SK-N-MC (cell line): ENCODE measurements at regions not wholly inside any gene's neighbourhood (a gene's known extent, or its start where the extent isn't known, plus 50 kb on each side); places are given as distances from the start of the nearest gene placed in this dataset.
"Not testable (repeated sequence)": the region's sequence is repeated elsewhere in the genome, so short reads cannot be mapped to it uniquely, and the experiment has no call there.

Experiments used
- DNase-seq: peaks from one replicate; pipeline ENCODE4 v3.0.0-alpha.2; 2011; ENCODE audit warnings: low read depth, low spot score
- H3K27ac ChIP-seq: fragments of 200-600 bp; sonication (generic); 2 replicates; pipeline ENCODE4 v1.5.1; 2016; ENCODE audit warnings: mixed run types
- H3K36me3 ChIP-seq: fragments of 200-600 bp; sonication (generic); 2 replicates; pipeline ENCODE4 v1.6.1; 2017; ENCODE audit warnings: antibody characterized with exemption, low read length, mixed read lengths; ENCODE audit not compliant: insufficient read depth
- H3K4me3 ChIP-seq: fragments of 200-600 bp; sonication (generic); 2 replicates; pipeline ENCODE4 v1.5.1; 2016
- H3K9ac ChIP-seq: fragments of 200-600 bp; sonication (generic); 2 replicates; pipeline ENCODE4 v1.8.0; 2017; ENCODE audit warnings: mixed run types, mixed read lengths; ENCODE audit not compliant: insufficient read length
- H3K9me3 ChIP-seq: fragments of 200-600 bp; sonication (generic); 2 replicates; pipeline ENCODE4 v1.6.1; 2017; ENCODE audit warnings: low read depth, mild to moderate bottlenecking, antibody characterized with exemption, low read length, moderate library complexity, mixed read lengths
- EZH2 ChIP-seq: fragments of 200-600 bp; sonication (generic); IDR thresholded peaks from one replicate; pipeline ENCODE4 v1.6.1; 2017; ENCODE audit warnings: antibody characterized with exemption
- FOXP2 ChIP-seq: optimal IDR thresholded peaks from 2 replicates; pipeline ENCODE3; 2011; ENCODE audit warnings: mild to moderate bottlenecking, moderate library complexity; ENCODE audit not compliant: insufficient read depth; ENCODE audit errors: extremely low read length, control extremely low read depth
- POLR2AphosphoS5 ChIP-seq: IDR thresholded peaks from 2 replicates; pipeline ENCODE4 v1.6.1; 2012; ENCODE audit warnings: mild to moderate bottlenecking, low read depth, low read length, borderline replicate concordance

DNA sequence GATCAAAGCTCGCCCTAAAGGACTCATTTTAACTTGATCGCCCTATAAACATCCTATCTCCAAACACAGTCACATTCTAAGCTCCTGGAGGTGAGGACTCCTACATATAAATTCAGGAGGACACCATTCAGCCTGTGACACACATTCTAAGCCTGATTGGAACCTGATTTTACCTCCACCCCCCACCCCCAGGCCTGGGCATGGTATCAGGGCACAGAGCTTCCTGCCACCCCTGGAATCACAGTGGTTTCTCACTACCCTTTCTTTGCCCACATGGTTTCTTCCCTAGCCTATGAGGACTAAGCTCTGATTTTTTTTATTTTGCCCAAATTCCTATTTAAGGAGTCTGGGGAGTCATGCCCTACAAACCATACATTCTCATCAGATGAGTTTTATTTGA is 428.1 kb upstream of the ID2 start:
- Histone ChIP-seq H3K4me3 (no peak overlapping the region), H3K27ac (no peak overlapping the region), H3K9me3 (peaks cover 3% of the 10 kb centered on the region; the same call in 1 of the 2 replicates), H3K9ac (no peak overlapping the region), H3K36me3 (no peaks in the 10 kb centered on the region)
- no peak for TF ChIP-seq POLR2AphosphoS5
- no peak for TF ChIP-seq FOXP2
- no peak for TF ChIP-seq EZH2
- DNase-seq = no peak

DNA sequence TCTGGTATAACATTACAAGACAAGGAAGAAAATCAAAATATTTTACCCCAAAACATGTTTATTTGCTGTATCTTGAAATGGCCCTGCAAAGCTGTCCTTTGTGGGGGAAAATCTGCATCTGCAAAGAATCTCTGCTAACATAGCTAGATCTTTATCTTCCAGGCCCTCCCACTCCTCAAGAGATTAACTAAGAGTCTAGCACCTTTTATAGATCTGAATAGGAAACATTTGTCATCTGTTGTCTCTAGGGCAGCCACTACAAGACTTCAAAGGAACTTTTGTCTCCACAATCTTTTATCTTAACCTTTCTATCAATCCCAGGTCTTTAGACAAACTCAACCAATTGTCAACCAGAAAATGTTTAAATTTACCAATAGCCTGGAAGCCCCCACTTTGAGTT is 427.6 kb upstream of the ID2 start:
- DNase-seq, H3K27ac ChIP-seq, H3K9ac ChIP-seq, H3K9me3 ChIP-seq, H3K4me3 ChIP-seq, H3K36me3 ChIP-seq: not testable (repeated sequence)

- H3K4me3 ChIP-seq = no peak overlapping the region
- H3K27ac ChIP-seq = no peak overlapping the region
- H3K9me3 ChIP-seq = peaks cover under 1% of the 10 kb centered on the region; the same call in 1 of the 2 replicates
- no peak overlapping the region for H3K9ac ChIP-seq
- no peak for DNase-seq
- TF ChIP-seq EZH2 = no peak
- TF ChIP-seq POLR2AphosphoS5 = no peak
- TF ChIP-seq FOXP2 = no peak
- no peaks in the 10 kb centered on the region for H3K36me3 ChIP-seq
Observed at GRCh38 chr2:8254791-8255447, 426.9 kb upstream of the ID2 start.

DNA sequence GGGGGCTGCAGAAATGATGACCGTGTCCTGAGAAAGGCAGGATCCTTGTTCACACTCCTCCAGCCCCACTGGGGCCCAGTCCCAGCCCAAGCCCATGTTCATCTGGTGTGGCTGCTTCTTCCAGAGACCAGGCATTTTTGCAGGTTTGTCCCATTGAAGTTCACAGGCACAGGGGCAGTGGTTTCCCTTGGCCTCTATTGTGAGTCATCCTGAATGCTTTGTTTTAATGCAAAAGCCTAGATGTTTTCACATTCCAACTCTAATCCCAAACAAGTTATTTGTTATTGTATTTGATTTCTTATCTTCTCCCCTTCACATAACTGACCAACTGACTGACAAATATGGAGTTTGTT is 426.4 kb upstream of the ID2 start:
- no peaks in the 10 kb centered on the region for H3K36me3 ChIP-seq
- H3K27ac ChIP-seq = no peak overlapping the region
- H3K9me3 ChIP-seq = no peaks in the 10 kb centered on the region
- H3K9ac ChIP-seq = no peak overlapping the region
- TF ChIP-seq POLR2AphosphoS5 = no peak
- H3K4me3 ChIP-seq = no peak overlapping the region
- no peak for DNase-seq

DNA sequence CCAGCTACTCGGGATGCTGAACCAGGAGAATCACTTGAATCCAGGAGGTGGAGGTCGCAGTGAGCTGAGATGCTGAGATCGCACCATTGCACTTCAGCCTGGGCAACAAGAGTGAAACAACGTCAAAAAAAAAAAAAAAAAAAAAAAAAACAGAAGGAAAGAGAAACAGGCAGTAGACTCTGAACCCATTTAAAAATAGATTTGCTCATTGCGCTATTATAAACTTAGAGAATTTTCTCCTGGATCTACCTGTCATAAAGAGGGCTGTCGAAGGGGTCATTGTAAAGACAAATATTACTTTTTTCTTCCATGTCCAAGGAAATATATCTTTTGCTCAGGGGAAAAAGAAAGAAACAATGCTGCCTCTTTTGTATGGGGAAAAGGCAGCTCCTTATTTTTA is 425.0 kb upstream of the ID2 start:
- no peak overlapping the region for H3K9ac ChIP-seq
- H3K9me3 ChIP-seq = no peaks in the 10 kb centered on the region
- H3K27ac ChIP-seq = no peak overlapping the region
- TF ChIP-seq EZH2 = no peak
- no peak for TF ChIP-seq POLR2AphosphoS5
- TF ChIP-seq FOXP2 = no peak
- H3K36me3 ChIP-seq = no peaks in the 10 kb centered on the region
- no peak for DNase-seq
- H3K4me3 ChIP-seq = no peak overlapping the region

- Histone ChIP-seq H3K9me3 (no peaks in the 10 kb centered on the region), H3K27ac (no peak overlapping the region), H3K9ac (no peak overlapping the region), H3K4me3 (no peak overlapping the region), H3K36me3 (no peaks in the 10 kb centered on the region)
- DNase-seq = no peak
- no peak for TF ChIP-seq FOXP2
Observed at GRCh38 chr2:8257502-8257901, 424.4 kb upstream of the ID2 start.

- no peak overlapping the region for H3K9ac ChIP-seq
- no peak overlapping the region for H3K27ac ChIP-seq
- TF ChIP-seq FOXP2 (no peak), POLR2AphosphoS5 (no peak), EZH2 (no peak)
- H3K36me3 ChIP-seq = no peaks in the 10 kb centered on the region
- DNase-seq = no peak
- no peak overlapping the region for H3K4me3 ChIP-seq
- H3K9me3 ChIP-seq = no peaks in the 10 kb centered on the region
Observed at GRCh38 chr2:8258406-8258805, 423.4 kb upstream of the ID2 start.

DNA sequence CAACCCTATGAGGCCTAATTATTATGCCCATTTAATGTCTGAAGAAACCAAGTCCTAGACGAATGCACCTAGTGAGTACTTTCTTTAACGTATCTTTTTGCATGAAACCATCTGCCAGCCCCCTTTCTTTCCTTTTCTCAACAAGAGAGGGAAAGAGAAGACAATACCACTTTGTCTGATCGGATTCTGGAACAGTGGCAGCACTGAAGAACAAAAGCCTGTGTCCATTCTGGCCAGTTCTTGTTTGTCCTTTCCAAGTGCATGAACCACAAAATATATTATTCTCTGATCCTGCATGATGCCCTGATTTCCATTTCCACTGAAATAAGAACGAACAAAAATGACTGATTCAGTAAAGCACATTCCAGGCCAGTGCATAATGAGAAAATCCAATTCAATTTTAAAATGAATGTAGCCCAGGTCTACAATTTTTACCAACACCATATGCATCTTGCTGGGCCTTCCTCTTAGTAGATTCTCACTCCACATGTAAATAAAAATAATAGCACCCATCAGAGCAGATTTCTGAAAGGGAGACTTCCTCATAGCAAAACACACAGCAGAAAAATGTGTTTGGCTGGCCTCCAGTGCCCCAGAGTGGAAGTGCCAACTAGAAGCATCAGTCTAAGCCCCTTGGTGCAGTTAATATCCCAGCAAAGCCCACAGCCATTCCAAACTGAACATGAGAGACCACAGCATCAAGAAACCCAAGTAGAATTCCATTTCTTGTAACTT is 422.6 kb upstream of the ID2 start:
- no peak overlapping the region for H3K9ac ChIP-seq
- H3K9me3 ChIP-seq = no peaks in the 10 kb centered on the region
- no peaks in the 10 kb centered on the region for H3K36me3 ChIP-seq
- H3K27ac ChIP-seq = no peak overlapping the region
- no peak for DNase-seq
- no peak overlapping the region for H3K4me3 ChIP-seq
- TF ChIP-seq FOXP2 (no peak), POLR2AphosphoS5 (no peak), EZH2 (no peak)

GRCh38 chr2:8259841-8260178 is 422.0 kb upstream of the ID2 start:
- no peak overlapping the region for H3K27ac ChIP-seq
- no peaks in the 10 kb centered on the region for H3K9me3 ChIP-seq
- H3K36me3 ChIP-seq = no peaks in the 10 kb centered on the region
- DNase-seq = no peak
- TF ChIP-seq FOXP2 (no peak), EZH2 (no peak), POLR2AphosphoS5 (no peak)
- H3K9ac ChIP-seq = no peak overlapping the region
- no peak overlapping the region for H3K4me3 ChIP-seq
